H9 (cell line): ENCODE measurements at regions not wholly inside any gene's neighbourhood (a gene's known extent, or its start where the extent isn't known, plus 50 kb on each side); places are given as distances from the start of the nearest gene placed in this dataset.
A peak's percentile ranks its signal among the peaks of the same experiment; 100 is the strongest.

Experiments
- DNase-seq: peaks from one replicate; pipeline ENCODE4 v3.0.0-alpha.2; 2017
- H2AFZ ChIP-seq: one replicate; pipeline ENCODE4 v1.6.1; 2013; ENCODE audit warnings: mild to moderate bottlenecking, low read length, control low read depth, moderate library complexity
- H2AK5ac ChIP-seq: 2 replicates; pipeline ENCODE4 v1.6.1; 2013; ENCODE audit warnings: low read length, control low read depth, mixed read lengths; ENCODE audit not compliant: insufficient read length
- H2BK120ac ChIP-seq: one replicate; pipeline ENCODE4 v1.6.1; 2013; ENCODE audit warnings: low read depth, mild to moderate bottlenecking, low read length, control low read depth, inconsistent platforms; ENCODE audit not compliant: poor library complexity, severe bottlenecking
- H2BK12ac ChIP-seq: 2 replicates; pipeline ENCODE4 v1.6.1; 2013; ENCODE audit warnings: low read length, control low read depth, mixed read lengths, low read depth; ENCODE audit not compliant: insufficient read length
- H2BK15ac ChIP-seq: 2 replicates; pipeline ENCODE4 v1.6.1; 2013; ENCODE audit warnings: low read depth, low read length, control low read depth
- H2BK20ac ChIP-seq: one replicate; pipeline ENCODE4 v1.6.1; 2013; ENCODE audit warnings: low read depth, mild to moderate bottlenecking, low read length, control low read depth, inconsistent platforms; ENCODE audit not compliant: poor library complexity, severe bottlenecking
- H2BK5ac ChIP-seq: 2 replicates; pipeline ENCODE4 v1.6.1; 2013; ENCODE audit warnings: low read length, control low read depth, mixed read lengths; ENCODE audit not compliant: insufficient read length
- H3K14ac ChIP-seq: 2 replicates; pipeline ENCODE4 v1.6.1; 2013; ENCODE audit warnings: low read length, control low read depth; ENCODE audit not compliant: insufficient read depth
- H3K18ac ChIP-seq: 2 replicates; pipeline ENCODE4 v1.6.1; 2013; ENCODE audit warnings: low read depth, mild to moderate bottlenecking, mixed read lengths, low read length, control low read depth; ENCODE audit not compliant: insufficient read length
- H3K23ac ChIP-seq: 2 replicates; pipeline ENCODE4 v1.6.1; 2013; ENCODE audit warnings: low read length, control low read depth, mixed read lengths, low read depth; ENCODE audit not compliant: insufficient read length
- H3K23me2 ChIP-seq: 2 replicates; pipeline ENCODE4 v1.6.1; 2013; ENCODE audit warnings: low read depth, mild to moderate bottlenecking, mixed read lengths, low read length, control low read depth; ENCODE audit not compliant: insufficient read length, poor library complexity, severe bottlenecking
- H3K27ac ChIP-seq: 2 replicates; pipeline ENCODE4 v1.5.1; 2013; ENCODE audit warnings: low read length, control low read depth, mixed read lengths, low read depth; ENCODE audit not compliant: insufficient read length
- H3K27me3 ChIP-seq: 2 replicates; pipeline ENCODE4 v1.6.1; 2013; ENCODE audit warnings: low read length, control low read depth, inconsistent platforms; ENCODE audit not compliant: insufficient read depth
- H3K4ac ChIP-seq: 2 replicates; pipeline ENCODE4 v1.6.1; 2013; ENCODE audit warnings: low read depth, mild to moderate bottlenecking, control low read depth, inconsistent platforms, low read length, moderate library complexity
- H3K4me1 ChIP-seq: 2 replicates; pipeline ENCODE4 v1.6.1; 2013; ENCODE audit warnings: low read length, control low read depth, inconsistent platforms; ENCODE audit not compliant: insufficient read depth
- H3K4me2 ChIP-seq: 2 replicates; pipeline ENCODE4 v1.6.1; 2013; ENCODE audit warnings: low read length, control low read depth, mixed read lengths; ENCODE audit not compliant: insufficient read length, insufficient read depth
- H3K56ac ChIP-seq: 2 replicates; pipeline ENCODE4 v1.6.1; 2013; ENCODE audit warnings: low read depth, mild to moderate bottlenecking, mixed read lengths, low read length, control low read depth; ENCODE audit not compliant: insufficient read length
- H3K79me1 ChIP-seq: 2 replicates; pipeline ENCODE4 v1.6.1; 2013; ENCODE audit warnings: low read depth, mild to moderate bottlenecking, moderate library complexity, low read length, control low read depth, inconsistent platforms; ENCODE audit not compliant: insufficient read depth, poor library complexity, severe bottlenecking
- H3K79me2 ChIP-seq: 2 replicates; pipeline ENCODE4 v1.6.1; 2013; ENCODE audit warnings: low read length, control low read depth, inconsistent platforms; ENCODE audit not compliant: insufficient read depth
- H3K9ac ChIP-seq: 2 replicates; pipeline ENCODE4 v1.6.1; 2013; ENCODE audit warnings: low read length, control low read depth, mixed read lengths; ENCODE audit not compliant: insufficient read length; ENCODE audit errors: extremely low read depth
- H3K9me3 ChIP-seq: one replicate; pipeline ENCODE4 v1.6.1; 2013; ENCODE audit warnings: low read depth, low read length, inconsistent platforms; ENCODE audit not compliant: control insufficient read depth
- H3T11ph ChIP-seq: one replicate; pipeline ENCODE4 v1.6.1; 2013; ENCODE audit warnings: mild to moderate bottlenecking, low read length, control low read depth, inconsistent platforms
- H4K20me1 ChIP-seq: one replicate; pipeline ENCODE4 v1.6.1; 2013; ENCODE audit not compliant: control insufficient read depth, insufficient read length, insufficient read depth
- H4K5ac ChIP-seq: 2 replicates; pipeline ENCODE4 v1.6.1; 2013; ENCODE audit warnings: low read depth, mild to moderate bottlenecking, mixed read lengths, low read length, control low read depth; ENCODE audit not compliant: insufficient read length
- H4K8ac ChIP-seq: replicated peaks from 2 replicates; pipeline ENCODE4 v1.6.1; 2013; ENCODE audit warnings: low read length, control low read depth, mixed read lengths, low read depth; ENCODE audit not compliant: insufficient read length
- H4K91ac ChIP-seq: 2 replicates; pipeline ENCODE4 v1.6.1; 2013; ENCODE audit warnings: low read depth, mild to moderate bottlenecking, moderate library complexity, mixed read lengths, low read length, control low read depth; ENCODE audit not compliant: insufficient read length
- H3K27ac Mint-ChIP-seq, 3 experiments: 2 replicates in 2 of 3; 3 replicates in 1 of 3; pipeline ENCODE4 v1.8.0; 2020 to 2021; ENCODE audit warnings: mixed read lengths in 3 of 3, mild to moderate bottlenecking in 1 of 3, moderate library complexity in 1 of 3
- H3K27me3 Mint-ChIP-seq: 2 replicates; pipeline ENCODE4 v1.8.0; 2021; ENCODE audit warnings: low read depth, mild to moderate bottlenecking, moderate library complexity, mixed read lengths
- H3K36me3 Mint-ChIP-seq, 3 experiments: 2 replicates in 2 of 3; 3 replicates in 1 of 3; pipeline ENCODE4 v1.8.0; 2020 to 2021; ENCODE audit warnings: low read depth in 3 of 3, mixed read lengths in 3 of 3; ENCODE audit not compliant: insufficient read depth in 1 of 3
- H3K4me1 Mint-ChIP-seq, 2 experiments: 2 replicates each; pipeline ENCODE4 v1.8.0; 2020; ENCODE audit warnings: mixed read lengths in 2 of 2
- H3K4me3 Mint-ChIP-seq, 2 experiments: 2 replicates in 1 of 2; 3 replicates in 1 of 2; pipeline ENCODE4 v1.8.0; 2020 to 2021; ENCODE audit warnings: mild to moderate bottlenecking in 2 of 2, mixed read lengths in 2 of 2, moderate library complexity in 1 of 2
- H3K9me3 Mint-ChIP-seq, 2 experiments: 2 replicates in 1 of 2; 3 replicates in 1 of 2; pipeline ENCODE4 v1.8.0; 2020; ENCODE audit warnings: mild to moderate bottlenecking in 2 of 2, mixed read lengths in 2 of 2, moderate library complexity in 1 of 2
- CTCF ChIP-seq: fragments of 200-600 bp; sonication (generic); conservative IDR thresholded peaks from 3 replicates; pipeline ENCODE4 v1.8.0; 2021; ENCODE audit warnings: antibody characterized with exemption, mild to moderate bottlenecking
- WGBS: extraction: QIAGEN DNeasy Blood & Tissue Kit; methylation state at CpG from one replicate; pipeline ENCODE4 v1.1.7; 2013; ENCODE audit warnings: missing lambda C conversion rate, low lambda C conversion rate, mixed read lengths; ENCODE audit not compliant: insufficient read length; ENCODE audit errors: extremely low coverage; 5-methylcytosine and 5-hydroxymethylcytosine counted together

- H3K27ac Mint-ChIP-seq, result no peak overlapping the region
- Histone ChIP-seq H3K27ac (no peak overlapping the region), H4K20me1 (no peaks in the 10 kb centered on the region), H3K4me1 (no peaks in the 10 kb centered on the region), H2BK12ac (no peak overlapping the region), H2BK5ac (no peak overlapping the region), H3K56ac (no peak overlapping the region), H3K18ac (no peak overlapping the region), H4K8ac (no peak overlapping the region), H2AK5ac (no peak overlapping the region), H3K79me2 (no peaks in the 10 kb centered on the region), H4K91ac (no peak overlapping the region), H3K4ac (no peak overlapping the region), H3K9me3 (no peaks in the 10 kb centered on the region), H3K27me3 (peaks cover 41% of the 10 kb centered on the region), H3K14ac (no peak overlapping the region), H3K23me2 (no peaks in the 10 kb centered on the region), H2BK20ac (no peak overlapping the region), H3K23ac (no peak overlapping the region), H2AFZ (no peak overlapping the region), H2BK120ac (no peak overlapping the region), H4K5ac (no peak overlapping the region), H3K9ac (no peak overlapping the region), H3T11ph (no peak overlapping the region), H2BK15ac (no peak overlapping the region), H3K79me1 (no peaks in the 10 kb centered on the region), H3K4me2 (peak overlapping the region; percentile 37)
- H3K27me3 Mint-ChIP-seq, result peaks cover 100% of the 10 kb centered on the region
- H3K9me3 Mint-ChIP-seq, result peaks cover 0 to 3% of the 10 kb centered on the region in 2 experiments; a peak in 2 of 5 replicates
- peaks cover 2 to 10% of the 10 kb centered on the region in 2 experiments for H3K4me1 Mint-ChIP-seq
- H3K36me3 Mint-ChIP-seq, result no peaks in the 10 kb centered on the region
- no CpG with 5 or more reads among the region's 4 CpGs for WGBS
- no peak overlapping the region for H3K4me3 Mint-ChIP-seq
- TF ChIP-seq CTCF, result no peak
- DNase-seq, result no peak
Measured at GRCh38 chr16:26747760-26748159, 319.0 kb upstream of the C16orf82 start.
